Type B pancreatic cell (in vitro differentiated cells): ENCODE measurements at regions not wholly inside any gene's neighbourhood (a gene's known extent, or its start where the extent isn't known, plus 50 kb on each side); places are given as distances from the start of the nearest gene placed in this dataset.
"Not testable (repeated sequence)": the region's sequence is repeated elsewhere in the genome, so short reads cannot be mapped to it uniquely, and the experiment has no call there.

Experiments
- DNase-seq: peaks from one replicate; pipeline ENCODE4 v3.0.0; 2021; ENCODE audit warnings: mixed read lengths; ENCODE audit not compliant: unreplicated experiment; ENCODE audit errors: extremely low spot score
- H3K27ac Mint-ChIP-seq: 2 replicates; pipeline ENCODE4 v1.8.0; 2021; ENCODE audit warnings: mild to moderate bottlenecking, mixed read lengths
- H3K27me3 Mint-ChIP-seq: 2 replicates; pipeline ENCODE4 v1.8.0; 2021; ENCODE audit warnings: mixed read lengths
- H3K36me3 Mint-ChIP-seq: 2 replicates; pipeline ENCODE4 v1.8.0; 2021; ENCODE audit warnings: mixed read lengths
- H3K4me1 Mint-ChIP-seq: one replicate; pipeline ENCODE4 v1.8.0; 2021; ENCODE audit warnings: mixed read lengths; ENCODE audit not compliant: unreplicated experiment
- H3K4me3 Mint-ChIP-seq: 2 replicates; pipeline ENCODE4 v1.8.0; 2021; ENCODE audit warnings: mild to moderate bottlenecking, mixed read lengths
- H3K9me3 Mint-ChIP-seq: 2 replicates; pipeline ENCODE4 v1.8.0; 2021; ENCODE audit warnings: mixed read lengths
- CTCF ChIP-seq: fragments of 200-600 bp; sonication (generic); conservative IDR thresholded peaks from 2 replicates; pipeline ENCODE4 v1.5.0; 2021; ENCODE audit warnings: antibody characterized with exemption, mild to moderate bottlenecking

DNA sequence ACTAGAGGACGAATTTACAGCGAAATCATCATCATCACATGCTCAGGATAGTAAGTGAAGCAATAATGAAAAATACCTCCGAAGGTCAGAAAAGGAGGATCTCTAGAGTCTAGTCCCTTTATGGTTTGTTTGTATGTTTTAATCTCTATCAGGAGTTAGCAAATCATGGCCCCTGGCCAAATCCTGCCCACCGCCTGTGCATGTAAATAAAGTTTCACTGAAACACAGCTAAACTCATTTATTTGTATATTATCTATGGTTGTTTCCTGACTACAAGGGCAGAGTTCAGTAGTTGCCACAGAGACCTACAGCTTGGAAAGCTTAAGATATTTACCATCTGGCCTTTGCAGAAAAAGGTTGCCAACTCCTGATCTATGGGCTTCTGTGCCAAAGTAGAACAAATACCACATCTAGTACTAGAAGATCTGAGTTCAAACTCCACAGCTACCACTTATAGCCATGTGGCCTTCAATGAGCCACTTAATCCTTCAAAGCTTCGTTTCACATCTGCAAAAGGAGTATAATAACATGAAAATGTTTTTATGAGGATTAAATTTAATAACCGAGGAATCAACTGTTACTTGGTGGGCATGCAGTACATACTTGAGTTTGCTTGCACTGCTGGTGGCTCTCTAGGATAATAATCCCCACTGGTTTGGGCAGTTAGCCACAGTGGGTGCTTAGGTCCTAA is 94.0 kb upstream of the KIF26B start:
- H3K4me3 Mint-ChIP-seq: no peak overlapping the region
- no peaks in the 10 kb centered on the region for H3K27me3 Mint-ChIP-seq
- TF ChIP-seq CTCF: no peak
- no peak for DNase-seq
- no peaks in the 10 kb centered on the region for H3K9me3 Mint-ChIP-seq
- peaks cover 15% of the 10 kb centered on the region for H3K4me1 Mint-ChIP-seq
- no peak overlapping the region for H3K27ac Mint-ChIP-seq
- peaks cover under 1% of the 10 kb centered on the region for H3K36me3 Mint-ChIP-seq

- Mint-ChIP-seq H3K27me3 (no peaks in the 10 kb centered on the region), H3K36me3 (peaks cover 5% of the 10 kb centered on the region), H3K4me1 (peaks cover 15% of the 10 kb centered on the region), H3K27ac (no peak overlapping the region), H3K9me3 (no peaks in the 10 kb centered on the region), H3K4me3 (no peak overlapping the region)
- TF ChIP-seq CTCF: no peak
- no peak for DNase-seq
These were observed 94.9 kb upstream of the KIF26B start for GRCh38 chr1:245059806-245060424.

DNA sequence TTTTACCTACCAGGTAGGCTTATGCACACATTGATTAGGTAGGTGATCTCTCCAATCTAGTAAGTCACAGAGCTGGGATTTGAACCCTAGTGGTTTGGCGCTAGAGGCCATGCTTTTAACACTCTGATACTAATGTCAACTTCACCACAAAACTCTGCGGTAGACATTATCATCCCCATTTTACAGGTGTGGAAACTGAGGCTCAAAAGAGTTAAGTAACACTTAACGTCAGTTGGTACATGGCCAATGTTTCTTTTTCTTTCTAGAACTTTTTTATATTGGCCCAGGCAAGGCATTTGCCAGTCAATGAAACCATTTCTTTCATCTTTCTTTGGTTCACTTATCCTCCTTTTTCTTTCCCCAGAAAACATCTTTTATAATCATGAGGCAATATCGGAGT is 95.9 kb upstream of the KIF26B start:
- H3K9me3 Mint-ChIP-seq: no peaks in the 10 kb centered on the region

GRCh38 chr1:245058436-245058835 is 96.3 kb upstream of the KIF26B start:
- no peak overlapping the region for H3K27ac Mint-ChIP-seq
- H3K36me3 Mint-ChIP-seq: peaks cover 5% of the 10 kb centered on the region
- H3K4me1 Mint-ChIP-seq: peaks cover 21% of the 10 kb centered on the region
- H3K27me3 Mint-ChIP-seq: no peaks in the 10 kb centered on the region
- no peaks in the 10 kb centered on the region for H3K9me3 Mint-ChIP-seq
- DNase-seq: no peak
- no peak for TF ChIP-seq CTCF
- no peak overlapping the region for H3K4me3 Mint-ChIP-seq

More for the DNA sequence above, 95.9 kb upstream of the KIF26B start:
- no peak for TF ChIP-seq CTCF
- peaks cover 5% of the 10 kb centered on the region for H3K36me3 Mint-ChIP-seq
- no peak overlapping the region for H3K27ac Mint-ChIP-seq
- no peak overlapping the region for H3K4me3 Mint-ChIP-seq
- peaks cover 21% of the 10 kb centered on the region for H3K4me1 Mint-ChIP-seq
- no peaks in the 10 kb centered on the region for H3K27me3 Mint-ChIP-seq
- no peak for DNase-seq

DNA sequence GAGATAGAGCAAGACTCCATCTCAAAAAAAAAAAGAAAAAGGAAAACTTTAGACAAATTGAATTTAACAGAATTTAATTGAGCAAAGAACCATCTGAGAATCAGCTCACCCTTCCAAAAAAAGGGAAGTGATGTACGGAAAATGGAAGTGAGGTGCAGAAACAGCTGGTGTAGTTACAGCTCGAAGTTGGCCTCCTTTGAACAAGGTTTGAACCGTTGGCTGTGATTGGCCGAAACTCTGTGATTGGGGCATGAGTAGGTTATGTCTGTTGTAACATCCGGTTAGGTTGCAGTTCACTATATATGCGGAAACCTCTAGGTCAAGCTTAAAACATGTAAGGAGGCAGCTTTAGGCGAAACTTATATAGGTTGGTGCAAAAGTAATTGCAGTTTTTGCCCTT is 97.9 kb upstream of the KIF26B start:
- no peak overlapping the region for H3K27ac Mint-ChIP-seq
- peaks cover 1% of the 10 kb centered on the region for H3K27me3 Mint-ChIP-seq
- peaks cover 23% of the 10 kb centered on the region for H3K4me1 Mint-ChIP-seq
- H3K4me3 Mint-ChIP-seq: no peak overlapping the region
- peaks cover 5% of the 10 kb centered on the region for H3K36me3 Mint-ChIP-seq
- no peak for TF ChIP-seq CTCF
- H3K9me3 Mint-ChIP-seq: no peaks in the 10 kb centered on the region
- no peak for DNase-seq

DNA sequence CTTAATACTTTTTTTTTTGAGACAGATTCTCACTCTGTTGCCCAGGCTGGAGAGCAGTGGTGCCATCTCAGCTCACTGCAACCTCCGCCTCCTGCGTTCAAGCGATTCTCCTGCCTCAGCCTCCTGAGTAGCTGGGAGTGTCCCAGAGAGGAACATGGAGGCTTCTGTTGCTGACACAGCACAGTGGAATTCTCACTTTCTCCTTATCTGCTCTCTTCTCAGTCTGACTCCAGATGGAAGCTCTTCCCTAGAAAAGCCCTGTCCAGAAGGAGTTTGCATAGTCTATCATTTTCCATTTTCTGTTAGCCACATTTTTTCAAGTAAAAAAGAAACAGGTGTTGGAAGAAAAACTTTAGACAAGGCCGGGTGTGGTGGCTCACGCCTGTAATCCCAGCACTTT is 98.5 kb upstream of the KIF26B start:
- not testable (repeated sequence) for H3K36me3 Mint-ChIP-seq, H3K4me3 Mint-ChIP-seq
- peaks cover 26% of the 10 kb centered on the region for H3K4me1 Mint-ChIP-seq

More for the DNA sequence above, 98.5 kb upstream of the KIF26B start:
- not testable (repeated sequence) for DNase-seq, H3K27me3 Mint-ChIP-seq, H3K9me3 Mint-ChIP-seq, H3K27ac Mint-ChIP-seq
